HCT116 (cell line): ENCODE measurements at regions not wholly inside any gene's neighbourhood (a gene's known extent, or its start where the extent isn't known, plus 50 kb on each side); places are given as distances from the start of the nearest gene placed in this dataset.

Experiments
- ATAC-seq: fragments of 200-7000 bp; cut with Tn5 transposase; 2 replicates; pipeline ENCODE4 v1.9.1; 2020; ENCODE audit warnings: mild to moderate bottlenecking, moderate library complexity
- BruUV-seq: library from RNA; stranded (reverse); fragments of 400-500 nt; replicated peaks from 2 replicates; lab custom pipeline; 2021; lab: Mats Ljungman, UMichigan
- CTCF ChIA-PET: fragments of 300-600 bp; sonication (Branson Sonifier 250); formaldehyde crosslinking; loops from one replicate; lab custom pipeline; 2021; ENCODE audit warnings: antibody characterized with exemption; lab: Charles Lee
- POLR2A ChIA-PET: fragments of 300-600, 350-600 bp; sonication (Branson Sonifier 250); formaldehyde crosslinking; loops from one replicate; lab custom pipeline; 2021; ENCODE audit warnings: antibody characterized with exemption; lab: Charles Lee
- RAD21 ChIA-PET, 2 experiments: fragments of 300-600 bp; sonication (Branson Sonifier 250); formaldehyde crosslinking; loops; one replicate each; lab custom pipeline; 2023; ENCODE audit warnings: low total read pairs in 2 of 2; ENCODE audit not compliant: uncharacterized antibody in 2 of 2, unreplicated experiment in 2 of 2, low non-redundant PET in 1 of 2; lab: Charles Lee
- DNase-seq: peaks from one replicate; pipeline ENCODE4 v3.0.0-alpha.2; 2010; ENCODE audit warnings: low read depth, low spot score
- H2AFZ ChIP-seq: fragments of 200-600 bp; shearing (Covaris generic), sonication (generic); 2 replicates; pipeline ENCODE4 v1.6.1; 2017; ENCODE audit warnings: low read depth, mixed run types, mixed read lengths, antibody characterized with exemption, low read length; ENCODE audit not compliant: poor library complexity, severe bottlenecking
- H3K27ac ChIP-seq: 2 replicates; pipeline ENCODE4 v1.5.1; 2012; ENCODE audit warnings: low read depth, low read length
- H3K27me3 ChIP-seq: fragments of 200-600 bp; sonication (generic); 2 replicates; pipeline ENCODE4 v1.6.1; 2016; ENCODE audit warnings: mixed run types, low read length, mixed read lengths; ENCODE audit not compliant: insufficient read depth
- H3K36me3 ChIP-seq, 2 experiments: fragments of 200-500 bp in 1 of 2; fragments of 200-600 bp in 1 of 2; sonication (Bioruptor generic) in 1 of 2; sonication (generic) in 1 of 2; 2 replicates each; pipeline versions ENCODE4 v1.5.1 to v1.6.1; 2014 to 2016; ENCODE audit warnings: low read length in 2 of 2, inconsistent platforms in 1 of 2, mixed read lengths in 1 of 2, mixed run types in 1 of 2; ENCODE audit not compliant: insufficient read depth in 2 of 2, control insufficient read depth in 1 of 2
- H3K4me1 ChIP-seq, 2 experiments: fragments of 200-600 bp in 1 of 2; sonication (generic) in 1 of 2; 2 replicates each; pipeline versions ENCODE4 v1.5.1 to v1.6.1; 2012 to 2017; ENCODE audit warnings: low read length in 2 of 2, inconsistent platforms in 1 of 2, mild to moderate bottlenecking in 1 of 2, mixed read lengths in 1 of 2, mixed run types in 1 of 2, moderate library complexity in 1 of 2; ENCODE audit not compliant: insufficient read depth in 2 of 2, control insufficient read depth in 1 of 2
- H3K4me2 ChIP-seq: fragments of 200-600 bp; sonication (generic); 2 replicates; pipeline ENCODE4 v1.6.1; 2017; ENCODE audit warnings: mixed run types, low read length, mixed read lengths
- H3K4me3 ChIP-seq, 2 experiments: fragments of 200-600 bp in 1 of 2; sonication (generic) in 1 of 2; replicated peaks in 1 of 2; 2 replicates each; pipeline ENCODE4 v1.5.1; 2011 to 2016; ENCODE audit warnings: low read length in 2 of 2, control low read depth in 1 of 2, low read depth in 1 of 2, mild to moderate bottlenecking in 1 of 2, mixed read lengths in 1 of 2, mixed run types in 1 of 2
- H3K79me2 ChIP-seq: fragments of 200-600 bp; sonication (generic); 2 replicates; pipeline ENCODE4 v1.6.1; 2017; ENCODE audit warnings: mild to moderate bottlenecking, mixed run types, low read length, moderate library complexity, mixed read lengths; ENCODE audit not compliant: insufficient read depth
- H3K9ac ChIP-seq: fragments of 200-600 bp; sonication (generic); 2 replicates; pipeline ENCODE4 v1.6.1; 2016; ENCODE audit warnings: low read length, mixed read lengths
- H3K9me2 ChIP-seq: fragments of 200-600 bp; sonication (generic), shearing (Covaris generic); 2 replicates; pipeline ENCODE4 v1.6.1; 2017; ENCODE audit warnings: mixed run types, mild to moderate bottlenecking, moderate library complexity; ENCODE audit not compliant: insufficient read depth
- H3K9me3 ChIP-seq, 2 experiments: fragments of 200-500 bp in 1 of 2; fragments of 200-600 bp in 1 of 2; sonication (Bioruptor generic) in 1 of 2; sonication (generic) in 1 of 2; 2 replicates each; pipeline ENCODE4 v1.6.1; 2014 to 2017; ENCODE audit warnings: low read length in 2 of 2, mixed read lengths in 2 of 2, inconsistent platforms in 1 of 2, low read depth in 1 of 2, mild to moderate bottlenecking in 1 of 2, mixed run types in 1 of 2, moderate library complexity in 1 of 2; ENCODE audit not compliant: control insufficient read depth in 1 of 2, insufficient read depth in 1 of 2
- H4K20me1 ChIP-seq: fragments of 200-600 bp; sonication (generic), shearing (Covaris generic); 2 replicates; pipeline ENCODE4 v1.6.1; 2017; ENCODE audit warnings: mixed run types, mild to moderate bottlenecking, moderate library complexity; ENCODE audit not compliant: insufficient read depth
- CBX3 ChIP-seq: IDR thresholded peaks from 2 replicates; pipeline ENCODE4 v1.6.1; 2012; ENCODE audit warnings: low read depth
- CEBPB ChIP-seq: IDR thresholded peaks from 2 replicates; pipeline ENCODE4 v1.6.1; 2012; ENCODE audit warnings: low read depth
- ELF1 ChIP-seq: IDR thresholded peaks from 2 replicates; pipeline ENCODE4 v1.6.1; 2012; ENCODE audit warnings: low read depth, borderline replicate concordance
- EZH2 ChIP-seq: fragments of 200-600 bp; sonication (generic); IDR thresholded peaks from 2 replicates; pipeline ENCODE4 v1.6.1; 2017; ENCODE audit warnings: antibody characterized with exemption, mixed run types
- EZH2phosphoT487 ChIP-seq: fragments of 200-600 bp; IDR thresholded peaks from 2 replicates; pipeline ENCODE4 v1.6.1; 2018; ENCODE audit warnings: antibody characterized with exemption, borderline replicate concordance
- FOSL1 ChIP-seq: IDR thresholded peaks from 2 replicates; pipeline ENCODE4 v1.6.1; 2012; ENCODE audit warnings: low read depth
- JUND ChIP-seq: IDR thresholded peaks from 2 replicates; pipeline ENCODE4 v1.6.1; 2012
- POLR2A ChIP-seq: IDR thresholded peaks from 2 replicates; pipeline ENCODE4 v1.7.0; 2011; ENCODE audit warnings: borderline replicate concordance; ENCODE audit not compliant: insufficient read depth, insufficient read length; ENCODE audit errors: extremely low read depth
- POLR2AphosphoS5 ChIP-seq: IDR thresholded peaks from 2 replicates; pipeline ENCODE4 v1.6.1; 2011; ENCODE audit warnings: mild to moderate bottlenecking, low read depth, low read length, moderate library complexity
- RAD21 ChIP-seq: IDR thresholded peaks from 2 replicates; pipeline ENCODE4 v1.6.1; 2012; ENCODE audit warnings: low read depth, mild to moderate bottlenecking
- SIN3A ChIP-seq: IDR thresholded peaks from 2 replicates; pipeline ENCODE4 v1.6.1; 2012; ENCODE audit warnings: low read depth
- SRF ChIP-seq: IDR thresholded peaks from 2 replicates; pipeline ENCODE4 v1.6.1; 2012; ENCODE audit warnings: low read depth
- YY1 ChIP-seq: IDR thresholded peaks from 2 replicates; pipeline ENCODE4 v1.6.1; 2011; ENCODE audit warnings: low read length, low read depth, moderate library complexity, mild to moderate bottlenecking; ENCODE audit not compliant: insufficient replicate concordance; ENCODE audit errors: extremely low read depth
- ZFX ChIP-seq: fragments of 450-650 bp; IDR thresholded peaks from 2 replicates; pipeline ENCODE4 v1.6.1; 2017
- ZNF274 ChIP-seq: fragments of 200-500 bp; sonication (Bioruptor generic); IDR thresholded peaks from 2 replicates; pipeline ENCODE4 v1.6.1; 2014; ENCODE audit warnings: mild to moderate bottlenecking, low read depth, low read length, inconsistent platforms
- intact Hi-C: fragments of 100-400 bp; cut with micrococcal nuclease; formaldehyde crosslinking; loops from 2 replicates; pipeline ENCODE4 v1.10.0; 2022
- TF ChIP-seq, protein P1 (sequence below), 3 experiments: fragments of 200-600 bp in 1 of 3; sonication (generic) in 1 of 3; IDR thresholded peaks in 2 of 3; conservative IDR thresholded peaks in 1 of 3; 2 replicates each; pipeline ENCODE4 v1.5.1; 2012 to 2017; ENCODE audit warnings: low read depth in 2 of 3, low read length in 2 of 3, antibody characterized with exemption in 1 of 3, borderline replicate concordance in 1 of 3, control low read depth in 1 of 3, mild to moderate bottlenecking in 1 of 3, mixed read lengths in 1 of 3, mixed run types in 1 of 3, moderate library complexity in 1 of 3; ENCODE audit not compliant: insufficient read depth in 1 of 3
- TF ChIP-seq, protein P2 (sequence below): IDR thresholded peaks from 2 replicates; pipeline ENCODE4 v1.6.1; 2012
- TF ChIP-seq, protein P3 (sequence below): IDR thresholded peaks from 2 replicates; pipeline ENCODE4 v1.6.1; 2012
- TF ChIP-seq, protein P4 (sequence below): IDR thresholded peaks from 2 replicates; pipeline ENCODE4 v1.6.1; 2011; ENCODE audit warnings: mild to moderate bottlenecking, low read length, moderate library complexity; ENCODE audit not compliant: insufficient replicate concordance; ENCODE audit errors: extremely low read depth

DNA sequence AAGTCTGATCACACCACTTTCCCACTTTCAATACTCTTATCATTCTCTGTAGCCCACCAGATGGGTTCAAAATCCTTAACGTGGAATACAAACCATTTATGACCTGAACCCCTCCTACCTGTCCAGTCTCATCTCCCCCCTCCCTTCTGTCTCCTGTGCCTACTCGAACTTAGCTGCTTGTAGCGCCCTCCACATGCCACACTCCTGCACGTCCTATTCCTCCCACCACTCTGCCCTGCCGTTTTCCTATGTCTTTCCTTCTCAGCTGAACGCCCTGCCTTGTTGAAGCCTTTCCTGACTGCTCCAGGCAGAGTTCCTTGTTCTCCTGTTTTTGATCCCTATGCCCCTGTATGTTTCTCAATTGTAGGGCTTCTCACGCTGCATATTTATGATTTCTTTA, 390.1 kb downstream of the HRH4 start:
- intact Hi-C loops: no loop called here
- Histone ChIP-seq H3K79me2 (no peaks in the 10 kb centered on the region), H4K20me1 (no peaks in the 10 kb centered on the region)
- no peak for TF ChIP-seq RAD21
- no peak for TF ChIP-seq EZH2
- TF ChIP-seq SIN3A: no peak
- no peak for TF ChIP-seq POLR2AphosphoS5
- TF ChIP-seq CBX3: no peak
- no peak for TF ChIP-seq CEBPB
- no peak for TF ChIP-seq SRF
- TF ChIP-seq, protein P1, sequence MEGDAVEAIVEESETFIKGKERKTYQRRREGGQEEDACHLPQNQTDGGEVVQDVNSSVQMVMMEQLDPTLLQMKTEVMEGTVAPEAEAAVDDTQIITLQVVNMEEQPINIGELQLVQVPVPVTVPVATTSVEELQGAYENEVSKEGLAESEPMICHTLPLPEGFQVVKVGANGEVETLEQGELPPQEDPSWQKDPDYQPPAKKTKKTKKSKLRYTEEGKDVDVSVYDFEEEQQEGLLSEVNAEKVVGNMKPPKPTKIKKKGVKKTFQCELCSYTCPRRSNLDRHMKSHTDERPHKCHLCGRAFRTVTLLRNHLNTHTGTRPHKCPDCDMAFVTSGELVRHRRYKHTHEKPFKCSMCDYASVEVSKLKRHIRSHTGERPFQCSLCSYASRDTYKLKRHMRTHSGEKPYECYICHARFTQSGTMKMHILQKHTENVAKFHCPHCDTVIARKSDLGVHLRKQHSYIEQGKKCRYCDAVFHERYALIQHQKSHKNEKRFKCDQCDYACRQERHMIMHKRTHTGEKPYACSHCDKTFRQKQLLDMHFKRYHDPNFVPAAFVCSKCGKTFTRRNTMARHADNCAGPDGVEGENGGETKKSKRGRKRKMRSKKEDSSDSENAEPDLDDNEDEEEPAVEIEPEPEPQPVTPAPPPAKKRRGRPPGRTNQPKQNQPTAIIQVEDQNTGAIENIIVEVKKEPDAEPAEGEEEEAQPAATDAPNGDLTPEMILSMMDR (IDR thresholded peaks at IDR 0.05 in 2 of 3, conservative IDR thresholded peaks at IDR 0.05 in 1 of 3; ENCODE audit: borderline replicate concordance in 1 of 3, insufficient read depth in 1 of 3, low read depth in 2 of 3, low read length in 2 of 3): no peak
- TF ChIP-seq FOSL1: no peak
- TF ChIP-seq ZNF274: no peak
- TF ChIP-seq, protein P2, sequence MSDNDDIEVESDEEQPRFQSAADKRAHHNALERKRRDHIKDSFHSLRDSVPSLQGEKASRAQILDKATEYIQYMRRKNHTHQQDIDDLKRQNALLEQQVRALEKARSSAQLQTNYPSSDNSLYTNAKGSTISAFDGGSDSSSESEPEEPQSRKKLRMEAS: no peak
- no peak for TF ChIP-seq POLR2A
- no peak for TF ChIP-seq ZFX
- TF ChIP-seq, protein P3, sequence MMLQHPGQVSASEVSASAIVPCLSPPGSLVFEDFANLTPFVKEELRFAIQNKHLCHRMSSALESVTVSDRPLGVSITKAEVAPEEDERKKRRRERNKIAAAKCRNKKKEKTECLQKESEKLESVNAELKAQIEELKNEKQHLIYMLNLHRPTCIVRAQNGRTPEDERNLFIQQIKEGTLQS: no peak
- no peak for TF ChIP-seq EZH2phosphoT487
- no peak for TF ChIP-seq YY1
- TF ChIP-seq, protein P4, sequence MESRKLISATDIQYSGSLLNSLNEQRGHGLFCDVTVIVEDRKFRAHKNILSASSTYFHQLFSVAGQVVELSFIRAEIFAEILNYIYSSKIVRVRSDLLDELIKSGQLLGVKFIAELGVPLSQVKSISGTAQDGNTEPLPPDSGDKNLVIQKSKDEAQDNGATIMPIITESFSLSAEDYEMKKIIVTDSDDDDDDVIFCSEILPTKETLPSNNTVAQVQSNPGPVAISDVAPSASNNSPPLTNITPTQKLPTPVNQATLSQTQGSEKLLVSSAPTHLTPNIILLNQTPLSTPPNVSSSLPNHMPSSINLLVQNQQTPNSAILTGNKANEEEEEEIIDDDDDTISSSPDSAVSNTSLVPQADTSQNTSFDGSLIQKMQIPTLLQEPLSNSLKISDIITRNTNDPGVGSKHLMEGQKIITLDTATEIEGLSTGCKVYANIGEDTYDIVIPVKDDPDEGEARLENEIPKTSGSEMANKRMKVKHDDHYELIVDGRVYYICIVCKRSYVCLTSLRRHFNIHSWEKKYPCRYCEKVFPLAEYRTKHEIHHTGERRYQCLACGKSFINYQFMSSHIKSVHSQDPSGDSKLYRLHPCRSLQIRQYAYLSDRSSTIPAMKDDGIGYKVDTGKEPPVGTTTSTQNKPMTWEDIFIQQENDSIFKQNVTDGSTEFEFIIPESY: no peak
- no peak for TF ChIP-seq JUND
- TF ChIP-seq ELF1: no peak
- TF ChIP-seq, all 23 proteins: peak for 0
- BruUV-seq: no TSS peak
- Histone ChIP-seq H3K27me3 (peaks cover 16% of the 10 kb centered on the region; the same call in 1 of the 2 replicates), H2AFZ (no peak overlapping the region), H3K4me2 (no peak overlapping the region), H3K4me1 (no peaks in the 10 kb centered on the region), H3K9me3 (no peaks in the 10 kb centered on the region), H3K9me2 (no peaks in the 10 kb centered on the region), H3K36me3 (no peaks in the 10 kb centered on the region), H3K4me3 (no peak overlapping the region), H3K27ac (no peak overlapping the region), H3K9ac (no peak overlapping the region)
- RAD21 ChIA-PET: no interaction called here
- DNase-seq (no peak), ATAC-seq (no peak)
- CTCF ChIA-PET: no interaction called here
- POLR2A ChIA-PET: no interaction called here
